Hematopoietic multipotent progenitor cell treated with erythropoietin and hydrocortisone succinate and interleukin-3 and kit ligand, for 8 days (in vitro differentiated cells): ENCODE measurements at regions not wholly inside any gene's neighbourhood (a gene's known extent, or its start where the extent isn't known, plus 50 kb on each side); places are given as distances from the start of the nearest gene placed in this dataset.

Experiments
- DNase-seq: peaks from one replicate; pipeline ENCODE4 v3.0.0-alpha.2; 2015

DNA sequence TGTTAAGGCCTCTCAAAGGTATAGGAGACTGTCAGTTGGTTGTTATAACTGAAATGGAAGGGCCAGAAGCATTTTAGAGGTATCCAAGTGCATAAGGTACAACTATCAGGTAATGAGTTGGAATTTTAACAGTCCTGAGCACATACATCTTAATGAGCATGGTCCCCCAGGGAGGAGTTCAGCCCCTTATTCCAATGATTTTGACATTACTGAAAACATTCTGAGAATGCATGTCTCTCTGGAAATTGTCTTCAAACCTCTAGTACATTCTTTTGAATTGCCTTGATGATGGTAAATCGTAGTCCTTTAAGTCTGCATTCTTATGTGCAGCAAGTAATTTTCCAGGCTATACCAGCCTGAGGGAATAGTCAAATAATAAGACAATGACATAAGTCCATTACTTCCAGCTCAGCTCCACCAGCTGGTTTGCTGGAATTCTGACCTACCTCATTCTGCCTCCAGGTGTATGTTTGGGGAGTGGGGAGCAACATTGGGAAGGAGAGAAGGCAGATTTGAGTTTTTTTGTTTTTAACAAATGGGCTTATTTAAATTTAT is 239.2 kb downstream of the MSRB3 start:
- DNase-seq, result no peak

DNA sequence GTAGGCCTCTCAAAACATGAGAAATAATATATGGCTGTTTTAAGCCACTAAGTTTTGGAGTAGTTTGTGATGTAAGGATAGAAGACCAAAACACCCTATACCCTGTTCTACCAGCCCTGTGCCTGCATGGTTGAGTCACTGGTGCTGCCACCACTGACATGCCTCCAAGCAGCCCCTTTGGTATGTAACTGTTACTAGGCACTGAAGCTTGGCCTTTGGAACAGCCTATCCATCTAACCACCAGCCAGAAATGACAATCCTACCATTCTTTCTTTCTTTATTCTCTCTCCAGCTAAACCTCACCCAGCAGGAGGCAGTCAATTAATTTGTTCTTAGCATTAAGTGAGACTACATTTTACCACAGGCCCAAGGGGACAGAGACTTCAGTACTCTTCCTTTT is 240.3 kb downstream of the MSRB3 start:
- no peak for DNase-seq

DNA sequence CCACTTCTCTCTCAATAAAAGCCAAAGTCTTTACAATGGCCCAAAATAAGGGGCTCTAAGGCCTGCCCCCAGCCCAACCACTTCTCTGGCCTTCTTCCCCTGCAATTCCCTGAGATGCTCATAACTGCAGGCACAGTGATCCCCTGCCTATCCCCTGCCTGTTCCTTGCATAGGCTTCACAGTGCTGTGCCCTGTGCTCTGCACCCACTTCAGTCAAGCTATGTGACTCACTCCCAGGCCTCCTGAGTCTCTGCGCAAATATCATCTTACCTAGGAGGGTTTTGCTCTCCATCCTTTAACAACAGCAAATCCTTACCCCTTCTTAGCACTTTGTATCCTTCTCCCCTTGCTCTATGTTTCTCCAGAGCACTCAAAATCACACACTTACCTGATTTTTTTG is 242.2 kb downstream of the MSRB3 start:
- DNase-seq, result no peak

DNA sequence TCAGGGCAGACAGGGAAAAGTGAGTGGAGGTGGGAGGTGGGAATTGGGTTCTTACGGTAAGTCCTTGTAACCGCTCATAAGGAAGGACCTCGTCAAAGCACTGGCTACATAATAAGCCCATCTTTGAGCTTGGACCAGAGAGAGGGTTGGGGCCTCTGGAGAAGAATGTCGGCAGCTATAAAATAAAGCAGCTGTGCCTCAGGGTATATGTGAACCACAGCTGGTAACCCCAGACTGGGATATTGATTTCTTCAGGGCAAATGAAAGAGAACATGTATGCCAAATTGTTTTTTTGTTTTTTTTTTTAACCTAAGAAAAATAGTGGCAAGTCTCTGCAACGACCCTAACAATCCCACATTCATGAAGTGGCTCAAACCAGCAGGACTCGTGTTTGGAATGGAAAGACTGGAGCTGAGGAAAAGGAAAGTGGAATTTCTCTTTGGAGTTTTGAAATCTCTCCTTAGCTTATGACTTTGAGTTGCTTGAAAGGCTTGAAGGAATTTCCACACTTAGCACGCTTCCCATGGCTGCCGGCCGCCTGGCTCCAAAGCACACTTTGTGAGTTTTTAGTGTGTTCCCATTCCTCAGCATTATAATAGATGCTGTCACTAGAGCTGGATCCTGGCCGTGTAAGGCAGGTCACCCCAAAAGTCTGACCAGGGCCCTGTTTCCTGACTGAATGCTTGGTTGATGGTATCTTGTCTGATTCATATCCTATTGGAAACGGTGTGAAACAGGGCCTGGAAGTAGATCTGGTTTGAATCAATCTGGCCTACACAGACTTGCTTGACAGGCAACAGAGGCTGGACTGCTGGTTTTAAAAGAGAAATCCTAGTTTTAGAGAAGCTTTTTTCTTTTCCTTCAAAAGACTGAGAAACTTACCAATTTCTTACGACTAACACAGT is 244.7 kb downstream of the MSRB3 start:
- DNase-seq, result no peak

DNA sequence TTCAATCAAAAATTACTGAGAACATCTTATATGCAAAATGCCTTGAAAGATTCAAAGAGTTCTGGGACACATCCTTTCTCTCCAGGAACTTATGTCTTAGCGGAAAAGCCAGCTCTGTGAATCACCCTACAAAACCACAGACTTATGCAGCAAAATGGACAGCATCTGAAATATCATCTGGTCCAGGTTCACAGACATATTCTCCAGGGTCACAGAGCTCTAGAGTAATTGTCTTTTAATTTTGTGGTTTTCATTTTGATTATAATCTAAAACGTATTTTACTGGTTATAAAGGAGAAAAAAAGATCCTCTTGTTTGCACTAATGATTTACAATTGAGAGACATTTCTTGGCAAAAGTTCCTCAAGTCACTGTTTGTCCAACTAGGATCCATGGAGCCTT is 246.2 kb downstream of the MSRB3 start:
- no peak for DNase-seq

DNA sequence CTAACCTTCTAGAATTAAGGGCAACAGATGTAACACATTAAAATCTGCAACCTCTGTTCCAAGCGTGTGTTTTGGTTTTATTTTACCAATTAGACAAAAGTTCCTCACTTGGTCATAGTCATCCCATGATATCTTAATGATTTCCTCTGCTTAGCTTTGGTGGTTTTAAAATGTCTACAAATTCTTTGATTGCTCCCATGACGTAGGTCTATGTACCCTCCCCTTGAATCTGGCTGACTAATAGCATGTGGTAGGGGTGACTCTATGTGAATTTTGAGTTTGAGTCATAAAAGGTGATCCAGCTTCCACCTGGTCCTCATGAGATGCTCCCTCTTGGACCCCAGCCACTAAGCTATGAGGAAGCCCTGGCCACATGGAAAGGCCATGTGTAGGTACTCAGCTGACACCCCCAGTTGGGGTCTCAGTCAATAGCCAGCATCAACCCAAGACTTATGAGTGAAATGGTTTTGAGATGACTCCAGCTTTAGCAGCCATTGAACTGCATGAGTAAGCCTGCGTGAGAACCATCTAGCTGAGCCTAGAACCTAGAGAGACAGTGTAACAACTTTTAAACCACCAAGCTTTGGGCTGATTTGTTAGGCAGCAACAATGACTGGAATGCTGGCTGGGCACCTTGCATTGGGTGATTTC is 247.1 kb downstream of the MSRB3 start:
- DNase-seq, result no peak

DNA sequence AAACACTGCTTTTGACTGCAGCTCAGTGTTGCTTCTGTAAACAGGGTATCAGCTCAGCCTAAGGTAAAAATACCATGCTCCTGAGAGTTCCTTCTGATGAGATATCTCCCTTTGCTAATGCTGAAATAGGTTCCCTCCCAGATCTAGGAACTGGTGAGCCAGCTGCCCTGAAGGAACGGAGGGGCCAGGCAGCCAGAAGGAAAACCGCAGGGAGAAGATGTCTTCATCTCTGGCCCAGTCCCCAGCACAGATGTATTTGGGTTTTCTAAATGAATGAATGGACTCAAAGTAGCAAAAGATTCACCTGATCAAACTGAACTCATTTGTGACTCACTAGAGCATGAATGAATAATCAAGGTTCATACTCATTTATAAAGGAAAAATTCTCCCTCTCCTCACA is 247.8 kb downstream of the MSRB3 start:
- no peak for DNase-seq

DNA sequence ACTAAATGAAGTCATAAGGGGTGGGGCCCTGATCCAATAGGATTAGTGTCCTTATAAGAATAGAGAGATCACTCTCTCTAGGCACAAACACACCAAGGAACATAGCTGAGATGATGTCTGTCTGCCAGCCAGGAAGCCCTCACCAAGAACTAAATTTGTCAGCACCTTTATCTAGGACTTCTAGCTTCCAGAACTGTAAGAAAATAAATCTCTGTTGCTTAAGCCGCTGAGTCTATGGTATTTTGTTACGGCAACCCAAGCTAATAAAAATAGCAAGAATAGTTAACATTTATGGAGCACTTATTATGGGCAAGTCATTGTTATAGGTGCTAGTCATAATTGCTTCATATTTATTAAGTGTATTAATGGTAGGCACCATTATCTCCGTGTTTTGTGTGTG is 249.6 kb downstream of the MSRB3 start:
- DNase-seq, result no peak

DNA sequence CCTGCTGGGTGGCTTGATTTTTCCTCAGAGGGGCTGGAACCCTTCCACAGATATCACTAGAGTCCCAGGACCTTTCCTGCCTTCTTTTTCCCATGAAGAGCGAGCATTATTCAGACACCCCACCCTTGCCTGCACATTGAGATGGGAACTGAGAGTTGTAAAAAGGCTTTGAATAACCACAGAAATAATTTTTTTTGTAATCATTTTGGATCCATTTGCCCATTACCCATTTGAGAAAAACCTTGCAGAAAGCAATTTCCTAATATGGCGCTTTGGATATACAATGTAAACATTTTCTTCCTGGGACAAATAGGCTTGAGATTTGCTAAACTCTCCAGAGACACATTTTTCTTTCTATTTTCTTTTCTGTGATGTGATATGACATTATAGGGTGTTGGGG is 250.6 kb downstream of the MSRB3 start:
- no peak for DNase-seq

DNA sequence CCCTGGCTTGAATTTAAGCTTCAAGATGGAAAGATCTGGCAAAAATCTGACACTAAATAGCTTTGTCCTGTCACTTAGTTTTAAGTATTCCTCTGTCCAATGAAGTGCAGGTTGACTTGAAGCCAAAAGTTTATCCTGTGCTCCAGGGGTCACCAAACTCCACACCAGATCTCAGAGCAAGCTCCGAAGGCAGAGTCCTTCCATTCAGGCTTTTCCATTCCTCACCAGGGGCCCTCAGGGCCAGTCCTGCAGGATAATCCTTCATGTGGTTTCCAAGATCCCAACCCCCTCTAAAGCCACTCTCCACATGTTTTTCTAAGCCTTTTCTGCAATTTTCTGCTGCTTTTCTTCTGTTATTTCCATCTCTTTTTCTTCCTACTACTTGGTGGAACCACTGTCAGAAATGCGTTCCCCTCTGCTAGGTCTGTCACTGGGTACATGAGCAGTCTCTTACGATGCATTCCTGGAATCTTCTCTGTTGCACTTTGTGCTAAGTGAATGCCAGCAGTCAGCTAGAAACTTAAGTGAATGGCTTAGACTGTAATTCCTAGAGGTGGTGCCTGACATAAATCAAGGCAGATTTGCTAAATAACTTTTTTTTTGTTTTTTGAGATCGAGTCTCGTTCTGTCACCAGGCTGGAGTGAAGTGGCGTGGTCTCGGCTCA is 251.4 kb downstream of the MSRB3 start:
- DNase-seq, result no peak

DNA sequence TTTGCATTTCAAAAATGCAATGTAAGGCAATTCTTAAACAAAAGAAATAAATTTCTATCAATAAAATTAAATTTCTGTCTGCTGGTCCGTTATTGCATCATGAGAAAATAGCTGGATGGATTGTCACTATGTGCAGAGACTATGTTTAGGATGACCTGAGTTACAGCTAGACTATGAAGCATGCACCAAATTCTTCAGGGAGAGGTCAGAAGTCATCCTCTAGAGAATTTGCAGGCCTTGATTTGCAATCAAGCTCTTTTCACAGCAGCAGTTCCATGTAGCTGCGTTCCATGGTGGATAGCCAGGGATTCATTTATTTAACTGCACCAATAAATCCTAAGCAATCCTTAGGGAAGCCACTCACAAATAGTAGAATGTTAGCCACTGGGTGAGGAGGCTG is 253.7 kb downstream of the MSRB3 start:
- DNase-seq, result no peak

DNA sequence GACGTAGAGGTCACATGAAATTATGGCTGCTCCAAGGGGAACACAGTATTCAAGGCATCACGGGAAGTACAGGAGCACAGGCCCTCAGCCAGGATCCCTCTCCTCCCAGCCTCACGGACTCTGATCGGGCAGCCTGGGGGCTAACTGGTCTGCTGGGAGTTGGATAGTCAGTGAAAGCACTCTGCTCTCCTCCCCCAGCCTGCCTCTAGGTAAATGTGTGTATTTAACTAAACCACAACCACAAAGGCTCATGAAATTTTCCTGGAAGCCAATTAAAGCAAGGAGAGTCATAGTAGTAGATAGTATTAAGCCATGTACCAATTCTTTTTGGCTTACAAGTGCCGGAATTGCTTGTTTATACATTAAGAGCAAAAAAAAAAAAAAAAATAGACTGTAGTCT is 254.3 kb downstream of the MSRB3 start:
- DNase-seq, result no peak

DNA sequence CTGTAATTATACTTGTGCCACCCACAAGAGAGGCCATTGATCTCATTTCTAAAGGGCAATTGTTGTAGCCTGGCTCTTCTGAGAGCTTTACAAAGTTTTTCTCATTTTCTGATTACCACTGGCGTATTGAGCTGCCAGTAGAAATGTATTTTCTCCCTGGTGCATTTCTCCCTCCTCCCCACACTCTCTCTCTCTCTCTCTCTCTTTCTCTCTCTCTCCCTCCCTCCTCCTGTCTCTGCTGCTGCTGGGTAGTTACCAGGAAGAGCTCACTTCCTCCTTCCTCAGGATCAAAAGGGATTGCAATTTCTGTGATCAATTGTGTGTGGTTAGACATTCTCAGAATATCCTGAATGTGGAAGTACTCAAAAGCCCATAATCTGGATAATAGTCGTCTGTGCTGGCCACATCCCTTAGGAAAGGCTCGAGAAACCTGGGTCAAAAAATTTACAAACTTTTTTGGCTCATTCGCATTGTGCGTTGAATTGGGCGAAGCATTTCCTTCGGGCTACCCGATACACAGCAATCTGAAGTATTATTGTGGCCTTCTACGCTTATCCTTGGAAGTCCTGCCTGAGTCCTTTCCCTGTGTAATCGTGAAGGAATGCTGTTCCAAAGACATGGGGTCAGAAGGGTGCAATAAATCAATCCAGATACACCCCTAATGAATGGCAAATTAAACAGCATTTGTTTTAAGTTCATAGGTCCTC is 254.8 kb downstream of the MSRB3 start:
- no peak for DNase-seq

DNA sequence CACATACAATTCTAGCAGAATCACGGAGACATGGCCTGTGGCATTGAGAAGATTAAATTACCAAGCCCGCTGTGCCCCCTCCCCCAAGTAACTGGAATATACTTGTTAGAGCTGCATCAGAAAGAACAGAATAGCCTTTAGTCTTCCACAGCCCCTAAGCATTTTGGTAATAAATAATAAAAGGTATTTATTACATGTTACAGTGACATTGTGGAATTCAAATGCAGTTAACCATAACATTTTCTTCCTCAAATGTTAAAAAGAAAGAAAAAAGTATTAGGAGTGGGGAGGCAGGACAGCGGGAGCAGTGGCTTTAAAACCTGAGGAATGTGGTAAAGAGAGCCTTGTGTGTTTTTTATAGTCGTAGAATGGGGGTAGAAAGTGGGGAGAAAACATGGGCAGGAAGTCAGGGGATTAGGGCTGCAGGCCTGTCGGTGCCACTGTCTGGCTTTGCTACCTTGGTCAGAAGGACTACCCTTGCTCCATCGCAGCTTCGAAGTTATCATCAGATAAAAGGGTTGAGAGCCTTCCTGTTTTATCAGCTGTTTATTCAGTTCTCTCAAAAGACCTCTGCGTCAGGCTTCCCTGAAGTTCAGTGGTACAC is 255.9 kb downstream of the MSRB3 start:
- no peak for DNase-seq

DNA sequence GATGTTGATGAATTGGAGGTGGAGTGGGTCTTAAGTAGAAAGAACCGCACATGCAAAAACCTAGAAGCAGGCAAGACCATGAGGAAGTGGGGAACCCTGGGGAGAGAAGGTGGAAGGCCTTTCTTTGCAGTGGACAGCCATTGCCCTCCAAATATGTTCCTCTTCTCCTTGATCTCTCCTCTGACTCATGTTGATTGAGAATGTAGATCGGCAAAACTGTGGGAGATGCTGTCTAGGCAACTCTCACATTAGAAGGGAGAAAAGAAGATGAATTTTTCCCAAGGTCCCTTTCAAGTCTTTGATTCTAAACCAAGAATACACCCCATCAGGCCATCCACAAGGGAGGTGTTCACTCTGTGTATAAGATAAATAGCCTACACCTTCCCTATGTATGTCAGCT is 257.5 kb downstream of the MSRB3 start:
- no peak for DNase-seq

DNA sequence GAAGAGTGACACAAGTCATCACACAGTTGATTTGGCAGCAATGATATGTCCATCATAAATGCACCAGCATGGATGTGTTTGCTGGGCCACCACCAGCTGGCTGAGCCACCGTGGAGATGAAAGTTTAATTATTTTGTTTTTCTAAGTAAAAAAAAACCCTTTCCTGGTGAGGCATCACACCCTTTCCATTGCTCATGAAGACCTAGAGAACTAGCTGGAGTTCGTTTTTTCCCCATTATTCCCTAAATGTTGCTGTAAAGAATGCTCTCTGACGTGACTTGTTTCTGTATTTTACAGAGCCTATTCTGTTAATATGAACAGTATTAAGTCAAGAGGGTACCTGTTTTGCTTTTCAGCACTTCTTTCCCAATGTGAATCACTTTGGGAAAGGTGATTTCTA is 257.9 kb downstream of the MSRB3 start:
- DNase-seq, result no peak

DNA sequence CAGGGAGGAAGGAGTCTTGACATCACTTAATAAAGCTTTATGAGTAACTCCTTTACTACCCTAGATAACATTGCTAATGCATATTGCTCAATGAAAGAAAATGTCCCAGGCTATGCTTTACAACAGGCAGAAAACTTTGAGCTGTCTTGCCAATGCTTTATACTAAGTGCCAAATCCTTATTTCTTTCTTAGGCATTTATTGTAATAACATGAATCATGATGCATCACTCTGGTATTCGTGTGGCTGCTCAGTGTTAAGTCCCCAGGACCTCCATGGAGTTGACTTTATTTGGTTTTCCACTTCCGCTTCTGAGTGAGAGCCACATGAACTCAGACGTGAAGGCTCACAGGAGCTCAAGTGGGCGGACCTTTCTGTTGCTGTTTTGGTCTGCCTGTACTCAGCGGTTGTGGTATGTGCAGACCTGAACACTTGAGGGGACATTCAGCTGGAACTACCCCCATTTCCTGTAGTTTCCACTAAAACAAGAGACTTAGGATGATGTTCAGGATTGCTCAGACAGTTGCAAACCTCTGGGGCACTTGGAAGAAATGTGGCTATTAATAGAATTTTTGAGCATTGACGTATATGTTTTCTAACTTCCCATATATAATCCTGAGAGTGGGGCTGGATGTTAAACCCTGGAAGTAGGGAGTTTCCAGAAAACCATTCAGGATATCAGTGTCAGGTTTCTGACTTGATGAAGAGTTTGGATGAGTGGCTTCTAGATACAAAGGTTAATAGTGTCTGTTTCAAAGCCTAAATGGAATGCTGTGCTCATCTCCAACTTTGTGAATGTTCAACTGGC is 258.6 kb downstream of the MSRB3 start:
- no peak for DNase-seq

DNA sequence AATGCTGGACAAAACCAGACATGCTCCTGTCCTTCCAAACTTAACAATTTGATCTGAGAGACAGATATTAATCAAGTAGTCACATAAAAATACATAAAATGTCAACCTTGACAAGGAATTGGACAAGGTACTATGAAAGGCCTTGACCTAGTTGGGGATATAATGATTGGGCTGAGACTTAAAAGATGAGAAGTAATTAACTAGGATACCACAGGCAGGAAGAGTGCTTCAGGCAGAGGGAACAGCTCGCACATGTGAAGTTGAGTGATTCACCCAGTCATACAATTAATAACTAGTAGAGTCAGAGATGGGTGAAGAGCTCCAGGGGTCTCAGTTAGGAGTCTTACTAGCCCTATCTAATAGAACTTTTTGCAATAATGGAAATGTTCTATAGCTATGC is 259.5 kb downstream of the MSRB3 start:
- DNase-seq, result no peak

DNA sequence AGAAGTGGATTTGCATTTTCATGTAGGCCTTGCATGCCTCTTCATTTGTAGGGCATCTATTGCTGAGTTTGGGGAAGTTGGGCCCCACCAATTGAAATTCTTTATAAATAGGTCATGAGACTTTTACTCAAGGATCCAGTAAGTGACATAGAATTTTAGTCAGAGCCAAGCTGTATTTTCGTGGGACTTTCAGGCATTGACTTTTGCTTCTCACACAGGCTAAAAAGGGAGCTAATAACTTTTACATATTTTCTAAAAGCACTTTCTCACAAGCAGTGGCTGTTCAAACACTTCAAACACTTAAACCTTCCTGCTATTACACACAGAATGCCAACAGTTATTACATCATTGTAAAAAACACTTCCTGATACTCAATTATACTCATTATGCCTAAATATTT is 260.5 kb downstream of the MSRB3 start:
- no peak for DNase-seq

DNA sequence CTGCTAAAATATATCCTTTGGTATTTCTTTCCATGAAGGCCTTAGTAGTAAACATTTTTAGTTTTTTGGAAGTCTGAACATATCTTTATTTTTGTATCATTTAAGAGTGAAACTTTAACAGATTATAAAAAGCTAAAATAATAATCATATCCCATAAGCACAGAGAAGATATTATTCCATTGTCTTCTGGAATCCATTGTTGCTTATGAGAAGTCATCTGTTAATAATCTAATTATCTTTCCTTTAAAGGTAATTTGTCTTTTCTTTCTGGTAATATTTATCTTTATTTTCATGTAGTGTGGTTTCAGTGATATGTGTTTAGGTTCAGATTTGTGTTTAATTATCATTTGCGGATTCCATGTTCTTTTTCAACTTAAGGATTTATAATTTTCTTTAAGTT is 261.7 kb downstream of the MSRB3 start:
- no peak for DNase-seq

DNA sequence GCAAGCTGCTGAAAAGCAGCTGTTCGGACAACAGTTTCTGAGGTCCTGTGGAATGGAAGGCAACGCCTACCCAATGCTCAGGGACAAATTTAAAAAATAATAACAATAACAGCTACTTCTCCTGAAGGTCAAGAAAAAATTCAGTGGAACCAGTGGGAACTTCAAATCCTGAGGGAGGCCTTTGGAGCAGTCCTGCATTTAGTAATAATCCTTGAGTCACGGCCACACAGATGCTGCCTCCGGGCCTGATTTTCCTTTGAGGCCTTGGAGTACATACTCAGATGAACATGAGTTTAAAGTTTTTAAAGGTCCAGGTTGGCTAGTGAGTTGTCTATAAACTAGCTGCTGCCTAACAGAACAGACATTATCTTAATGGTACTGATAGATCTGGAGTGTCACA is 268.0 kb downstream of the MSRB3 start:
- no peak for DNase-seq
